Activated T-cell treated with anti-CD3 and anti-CD28 coated beads, Interleukin-2, amount 50 U/mL, for 72 hours (primary cell): ENCODE measurements at regions not wholly inside any gene's neighbourhood (a gene's known extent, or its start where the extent isn't known, plus 50 kb on each side); places are given as distances from the start of the nearest gene placed in this dataset.

Source experiments
- ATAC-seq, 2 donors: fragments of 150-1000 bp; cut with Tn5 transposase; replicated peaks in 1 of 2; 2 replicates each; pipeline ENCODE4 v1.10.0; 2021; ENCODE audit warnings: moderate library complexity in 2 of 2, mild to moderate bottlenecking in 1 of 2
- DNase-seq, 2 donors: peaks; one replicate each; pipeline ENCODE4 v3.0.0; 2021 to 2022; ENCODE audit warnings: mixed read lengths in 1 of 2
- H3K27ac Mint-ChIP-seq: one replicate; pipeline ENCODE4 v1.8.0; 2022; ENCODE audit warnings: mild to moderate bottlenecking, moderate library complexity, mixed read lengths
- H3K27me3 Mint-ChIP-seq: one replicate; pipeline ENCODE4 v1.8.0; 2022; ENCODE audit warnings: low read depth, mixed read lengths
- H3K36me3 Mint-ChIP-seq, 2 donors: one replicate each; pipeline ENCODE4 v1.8.0; 2022; ENCODE audit warnings: mixed read lengths in 2 of 2, mild to moderate bottlenecking in 1 of 2; ENCODE audit not compliant: insufficient read depth in 2 of 2
- H3K4me1 Mint-ChIP-seq: one replicate; pipeline ENCODE4 v1.8.0; 2022; ENCODE audit warnings: low read depth, mixed read lengths
- H3K4me3 Mint-ChIP-seq, 2 donors: one replicate each; pipeline ENCODE4 v1.8.0; 2022; ENCODE audit warnings: mild to moderate bottlenecking in 2 of 2, mixed read lengths in 2 of 2, moderate library complexity in 2 of 2
- H3K9me3 Mint-ChIP-seq, 2 donors: one replicate each; pipeline ENCODE4 v1.8.0; 2022; ENCODE audit warnings: mixed read lengths in 2 of 2

GRCh38 chr17:68197997-68198930, 49.6 kb upstream of the AMZ2 start:
- H3K36me3 Mint-ChIP-seq = no peaks in the 10 kb centered on the region
- H3K4me1 Mint-ChIP-seq = peaks cover 36% of the 10 kb centered on the region
- peaks cover 32% of the 10 kb centered on the region for H3K27me3 Mint-ChIP-seq
- no peaks in the 10 kb centered on the region for H3K9me3 Mint-ChIP-seq
- no peak overlapping the region for H3K27ac Mint-ChIP-seq
- H3K4me3 Mint-ChIP-seq = peak overlapping the region; percentile 80 to 93
- ATAC-seq (no peak), DNase-seq (no peak)
